ENCODE measurements at regions not wholly inside any gene's neighbourhood (a gene's known extent, or its start where the extent isn't known, plus 50 kb on each side); places are given as distances from the start of the nearest gene placed in this dataset.

DNA sequence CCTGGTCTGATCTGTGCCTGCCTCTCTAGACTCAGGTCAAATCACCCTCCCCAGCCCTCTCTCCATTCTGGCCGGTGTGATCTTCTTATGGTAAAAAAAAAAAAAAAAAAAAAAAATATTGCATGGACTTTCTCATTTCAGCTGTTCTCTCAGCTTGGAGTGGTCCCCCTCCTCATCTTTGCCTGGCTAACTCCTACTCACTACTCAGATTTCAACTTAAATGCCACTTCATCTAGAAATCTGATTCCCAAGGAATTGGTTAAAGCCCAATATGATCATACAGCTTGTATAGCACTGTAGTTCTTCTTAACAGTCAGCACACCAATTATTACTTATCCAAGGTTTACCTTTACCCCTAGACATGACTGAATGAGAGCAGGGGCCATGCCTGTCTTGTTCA is 105.9 kb upstream of the CARMIL1 start:
- TF ChIP-seq EZH2phosphoT487 (IDR thresholded peaks at IDR 0.05; ENCODE audit: low read depth, severe bottlenecking, unreplicated experiment) = no peak
- TF ChIP-seq, protein P1, sequence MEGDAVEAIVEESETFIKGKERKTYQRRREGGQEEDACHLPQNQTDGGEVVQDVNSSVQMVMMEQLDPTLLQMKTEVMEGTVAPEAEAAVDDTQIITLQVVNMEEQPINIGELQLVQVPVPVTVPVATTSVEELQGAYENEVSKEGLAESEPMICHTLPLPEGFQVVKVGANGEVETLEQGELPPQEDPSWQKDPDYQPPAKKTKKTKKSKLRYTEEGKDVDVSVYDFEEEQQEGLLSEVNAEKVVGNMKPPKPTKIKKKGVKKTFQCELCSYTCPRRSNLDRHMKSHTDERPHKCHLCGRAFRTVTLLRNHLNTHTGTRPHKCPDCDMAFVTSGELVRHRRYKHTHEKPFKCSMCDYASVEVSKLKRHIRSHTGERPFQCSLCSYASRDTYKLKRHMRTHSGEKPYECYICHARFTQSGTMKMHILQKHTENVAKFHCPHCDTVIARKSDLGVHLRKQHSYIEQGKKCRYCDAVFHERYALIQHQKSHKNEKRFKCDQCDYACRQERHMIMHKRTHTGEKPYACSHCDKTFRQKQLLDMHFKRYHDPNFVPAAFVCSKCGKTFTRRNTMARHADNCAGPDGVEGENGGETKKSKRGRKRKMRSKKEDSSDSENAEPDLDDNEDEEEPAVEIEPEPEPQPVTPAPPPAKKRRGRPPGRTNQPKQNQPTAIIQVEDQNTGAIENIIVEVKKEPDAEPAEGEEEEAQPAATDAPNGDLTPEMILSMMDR (IDR thresholded peaks at IDR 0.05; ENCODE audit: poor library complexity) = no peak
- no peak for TF ChIP-seq EZH2 (IDR thresholded peaks at IDR 0.05; ENCODE audit: borderline replicate concordance)

Data from hepatocyte (in vitro differentiated cells).